GM23338 (cell line): ENCODE measurements at regions not wholly inside any gene's neighbourhood (a gene's known extent, or its start where the extent isn't known, plus 50 kb on each side); places are given as distances from the start of the nearest gene placed in this dataset.

Experiments
- ATAC-seq: fragments of 200-7000 bp; cut with Tn5 transposase; 3 replicates; pipeline ENCODE4 v1.9.1; 2020
- DNase-seq: peaks from one replicate; pipeline ENCODE4 v3.0.0-alpha.2; 2015; ENCODE audit warnings: low spot score
- H2AFZ ChIP-seq: fragments of 200-600 bp; sonication (generic); 2 replicates; pipeline ENCODE4 v1.8.0; 2016; ENCODE audit warnings: antibody characterized with exemption, mild to moderate bottlenecking, moderate library complexity
- H3F3A ChIP-seq: fragments of 200-600 bp; sonication (generic); replicated peaks from 2 replicates; pipeline ENCODE4 v1.8.0; 2017; ENCODE audit warnings: antibody characterized with exemption, mixed run types, low read depth
- H3K27ac ChIP-seq: fragments of 200-600 bp; sonication (generic); 2 replicates; pipeline ENCODE4 v1.6.1; 2016; ENCODE audit warnings: low read depth
- H3K27me3 ChIP-seq: fragments of 200-600 bp; sonication (generic); 2 replicates; pipeline ENCODE4 v1.8.0; 2016; ENCODE audit warnings: mild to moderate bottlenecking, mixed run types, moderate library complexity; ENCODE audit not compliant: insufficient read depth
- H3K36me3 ChIP-seq: fragments of 200-600 bp; sonication (generic); 2 replicates; pipeline ENCODE4 v1.8.0; 2016; ENCODE audit warnings: mild to moderate bottlenecking; ENCODE audit not compliant: insufficient read depth
- H3K4me1 ChIP-seq: fragments of 200-600 bp; sonication (generic); 2 replicates; pipeline ENCODE4 v1.8.0; 2016; ENCODE audit warnings: mild to moderate bottlenecking, moderate library complexity; ENCODE audit not compliant: insufficient read depth
- H3K4me2 ChIP-seq: fragments of 200-600 bp; sonication (generic); 2 replicates; pipeline ENCODE4 v1.7.1; 2017; ENCODE audit warnings: mixed run types
- H3K4me3 ChIP-seq: fragments of 200-600 bp; sonication (generic); 2 replicates; pipeline ENCODE4 v1.6.1; 2016; ENCODE audit warnings: mixed run types
- H3K79me2 ChIP-seq: fragments of 200-600 bp; sonication (generic); replicated peaks from 2 replicates; pipeline ENCODE4 v1.8.0; 2017; ENCODE audit warnings: mild to moderate bottlenecking; ENCODE audit not compliant: insufficient read depth
- H3K9me2 ChIP-seq: fragments of 200-600 bp; sonication (generic); 2 replicates; pipeline ENCODE4 v1.8.0; 2017; ENCODE audit not compliant: insufficient read depth
- H4K20me1 ChIP-seq: fragments of 200-600 bp; sonication (generic); replicated peaks from 2 replicates; pipeline ENCODE4 v1.8.0; 2017; ENCODE audit warnings: mild to moderate bottlenecking; ENCODE audit not compliant: insufficient read depth
- H3K27ac Mint-ChIP-seq: 2 replicates; pipeline ENCODE4 v1.8.0; 2020; ENCODE audit warnings: inconsistent platforms, mild to moderate bottlenecking, moderate library complexity, mixed read lengths
- H3K27me3 Mint-ChIP-seq: 3 replicates; pipeline ENCODE4 v1.8.0; 2022; ENCODE audit warnings: low read depth, mild to moderate bottlenecking, moderate library complexity, mixed read lengths, inconsistent platforms; ENCODE audit not compliant: insufficient read depth, poor library complexity
- H3K36me3 Mint-ChIP-seq: 3 replicates; pipeline ENCODE4 v1.8.0; 2021; ENCODE audit warnings: low read depth, mild to moderate bottlenecking, inconsistent platforms, moderate library complexity, mixed read lengths
- H3K4me1 Mint-ChIP-seq: 3 replicates; pipeline ENCODE4 v1.8.0; 2020; ENCODE audit warnings: mild to moderate bottlenecking, inconsistent platforms, mixed read lengths
- H3K4me3 Mint-ChIP-seq: 3 replicates; pipeline ENCODE4 v1.8.0; 2021; ENCODE audit warnings: moderate library complexity, mild to moderate bottlenecking, inconsistent platforms, mixed read lengths
- H3K9me3 Mint-ChIP-seq: 3 replicates; pipeline ENCODE4 v1.8.0; 2020; ENCODE audit warnings: moderate library complexity, mild to moderate bottlenecking, inconsistent platforms, mixed read lengths
- CREB1 ChIP-seq: fragments of 250-450 bp; sonication (Bioruptor Pico); IDR thresholded peaks from 2 replicates; pipeline ENCODE4 v1.5.0; 2020; ENCODE audit warnings: low read depth, mild to moderate bottlenecking, moderate library complexity
- CTCF ChIP-seq, 2 experiments: fragments of 200-600 bp in 1 of 2; sonication (generic) in 1 of 2; conservative IDR thresholded peaks; 2 replicates each; pipeline versions ENCODE4 v1.5.1 to v1.6.1; 2016 to 2017; ENCODE audit warnings: antibody characterized with exemption in 2 of 2, low read depth in 2 of 2, mild to moderate bottlenecking in 2 of 2, moderate library complexity in 1 of 2
- ETS1 ChIP-seq: IDR thresholded peaks from 2 replicates; pipeline ENCODE4 v1.6.1; 2016; ENCODE audit warnings: antibody characterized with exemption
- EZH2 ChIP-seq: fragments of 200-600 bp; sonication (generic); IDR thresholded peaks from one replicate; pipeline ENCODE4 v1.8.0; 2017; ENCODE audit warnings: antibody characterized with exemption, mild to moderate bottlenecking, low read depth; ENCODE audit not compliant: unreplicated experiment
- EZH2phosphoT487 ChIP-seq: fragments of 200-600 bp; sonication (generic); IDR thresholded peaks from one replicate; pipeline ENCODE4 v1.8.1; 2018; ENCODE audit warnings: antibody characterized with exemption; ENCODE audit not compliant: unreplicated experiment
- JUNB ChIP-seq: IDR thresholded peaks from one replicate; pipeline ENCODE4 v1.6.1; 2016; ENCODE audit warnings: antibody characterized with exemption; ENCODE audit not compliant: unreplicated experiment
- NANOG ChIP-seq: IDR thresholded peaks from 2 replicates; pipeline ENCODE4 v1.6.1; 2016; ENCODE audit warnings: antibody characterized with exemption, borderline replicate concordance
- POLR2AphosphoS5 ChIP-seq: IDR thresholded peaks from 2 replicates; pipeline ENCODE4 v1.6.1; 2016; ENCODE audit warnings: antibody characterized with exemption, low read depth
- REST ChIP-seq: IDR thresholded peaks from one replicate; pipeline ENCODE4 v1.6.1; 2018; ENCODE audit warnings: antibody characterized with exemption; ENCODE audit not compliant: unreplicated experiment
- STAT1 ChIP-seq: IDR thresholded peaks from one replicate; pipeline ENCODE4 v1.6.1; 2016; ENCODE audit warnings: antibody characterized with exemption; ENCODE audit not compliant: unreplicated experiment
- ZNF331 ChIP-seq: fragments of 250-450 bp; sonication (Bioruptor Pico); IDR thresholded peaks from 2 replicates; pipeline ENCODE4 v1.5.0; 2020; ENCODE audit warnings: low read depth, mild to moderate bottlenecking, moderate library complexity

GRCh38 chr9:81445331-81445921 is 243.9 kb downstream of the TLE1 start:
- no peak overlapping the region for H3K27ac ChIP-seq
- no peak overlapping the region for H3K4me3 Mint-ChIP-seq
- H3K36me3 Mint-ChIP-seq = peaks cover 22% of the 10 kb centered on the region
- H4K20me1 ChIP-seq = no peaks in the 10 kb centered on the region
- H3K27ac Mint-ChIP-seq = no peak overlapping the region
- no peaks in the 10 kb centered on the region for H3K4me1 ChIP-seq
- H3K4me2 ChIP-seq = no peak overlapping the region
- peaks cover 38% of the 10 kb centered on the region for H3K9me3 Mint-ChIP-seq
- H3F3A ChIP-seq = no peaks in the 10 kb centered on the region
- DNase-seq (no peak), ATAC-seq (no peak)
- H3K4me1 Mint-ChIP-seq = peaks cover 4% of the 10 kb centered on the region; the same call in 2 of the 3 replicates
- H3K9me2 ChIP-seq = no peaks in the 10 kb centered on the region; the same call in 1 of the 2 replicates
- H3K27me3 Mint-ChIP-seq = no peaks in the 10 kb centered on the region
- no peaks in the 10 kb centered on the region for H3K27me3 ChIP-seq
- H3K79me2 ChIP-seq = no peaks in the 10 kb centered on the region
- no peak for TF ChIP-seq REST
- TF ChIP-seq EZH2 = no peak
- no peak for TF ChIP-seq NANOG
- no peak overlapping the region for H2AFZ ChIP-seq
- no peak overlapping the region for H3K4me3 ChIP-seq
- no peaks in the 10 kb centered on the region for H3K36me3 ChIP-seq

- Histone ChIP-seq H3K4me1 (no peaks in the 10 kb centered on the region), H3K4me2 (no peak overlapping the region), H3K27me3 (no peaks in the 10 kb centered on the region), H3F3A (no peaks in the 10 kb centered on the region), H3K27ac (no peak overlapping the region), H3K36me3 (peaks cover 8% of the 10 kb centered on the region; the same call in 1 of the 2 replicates), H3K4me3 (no peak overlapping the region), H2AFZ (no peak overlapping the region), H4K20me1 (no peaks in the 10 kb centered on the region), H3K9me2 (no peaks in the 10 kb centered on the region), H3K79me2 (no peaks in the 10 kb centered on the region)
- no peak overlapping the region for H3K27ac Mint-ChIP-seq
- H3K4me1 Mint-ChIP-seq = no peaks in the 10 kb centered on the region
- DNase-seq = no peak
- H3K9me3 Mint-ChIP-seq = peaks cover 57% of the 10 kb centered on the region
- peaks cover 36% of the 10 kb centered on the region for H3K36me3 Mint-ChIP-seq
- no peak for ATAC-seq
- H3K27me3 Mint-ChIP-seq = peaks cover 2% of the 10 kb centered on the region
- no peak overlapping the region for H3K4me3 Mint-ChIP-seq
- TF ChIP-seq JUNB (no peak), POLR2AphosphoS5 (no peak), REST (no peak), ZNF331 (CRISPR knock-in tag) (no peak), ETS1 (no peak), CREB1 (CRISPR knock-in tag) (no peak), STAT1 (no peak), CTCF (conservative IDR thresholded peaks at IDR 0.05; ENCODE audit: low read depth in 2 of 2) (no peak), NANOG (no peak), EZH2 (no peak), EZH2phosphoT487 (no peak)
Observed at GRCh38 chr9:81431641-81432040, 257.7 kb downstream of the TLE1 start.
